Activated effector memory CD4-positive, alpha-beta T cell treated with anti-CD3 and anti-CD28 coated beads, Interleukin-2, amount 50 U/mL, for 16 hours (primary cell): ENCODE measurements at regions not wholly inside any gene's neighbourhood (a gene's known extent, or its start where the extent isn't known, plus 50 kb on each side); places are given as distances from the start of the nearest gene placed in this dataset.
"Not testable (repeated sequence)": the region's sequence is repeated elsewhere in the genome, so short reads cannot be mapped to it uniquely, and the experiment has no call there.

Source experiments
- DNase-seq: peaks from one replicate; pipeline ENCODE4 v3.0.0-alpha.2; 2020

GRCh38 chr14:86091811-86092210 is 561.9 kb downstream of the FLRT2 start:
- no peak for DNase-seq

GRCh38 chr14:86088156-86088555 is 558.2 kb downstream of the FLRT2 start:
- no peak for DNase-seq

DNA sequence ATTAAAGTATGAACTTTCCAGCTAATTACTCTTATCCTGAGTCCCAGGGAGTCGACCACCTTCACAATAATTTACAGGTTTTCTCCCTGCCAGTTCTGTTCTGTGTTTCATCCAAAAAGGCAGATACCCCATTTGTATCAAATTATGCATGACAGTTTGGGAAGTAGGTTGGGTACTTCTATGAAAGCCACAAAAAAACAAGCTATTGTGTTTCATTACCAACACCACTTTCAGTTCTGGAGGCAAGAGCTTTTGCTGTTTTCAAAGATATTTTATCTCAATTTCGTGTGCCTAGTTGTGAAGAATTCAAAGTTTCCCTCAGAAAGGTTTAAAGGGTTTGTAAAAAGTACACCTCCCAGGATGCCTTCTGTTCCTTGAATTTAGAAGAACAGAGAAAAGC is 557.4 kb downstream of the FLRT2 start:
- no peak for DNase-seq

GRCh38 chr14:86086962-86087361 is 557.0 kb downstream of the FLRT2 start:
- DNase-seq, result no peak

- DNase-seq, result no peak
Observed at GRCh38 chr14:86084097-86084496, 554.2 kb downstream of the FLRT2 start.

DNA sequence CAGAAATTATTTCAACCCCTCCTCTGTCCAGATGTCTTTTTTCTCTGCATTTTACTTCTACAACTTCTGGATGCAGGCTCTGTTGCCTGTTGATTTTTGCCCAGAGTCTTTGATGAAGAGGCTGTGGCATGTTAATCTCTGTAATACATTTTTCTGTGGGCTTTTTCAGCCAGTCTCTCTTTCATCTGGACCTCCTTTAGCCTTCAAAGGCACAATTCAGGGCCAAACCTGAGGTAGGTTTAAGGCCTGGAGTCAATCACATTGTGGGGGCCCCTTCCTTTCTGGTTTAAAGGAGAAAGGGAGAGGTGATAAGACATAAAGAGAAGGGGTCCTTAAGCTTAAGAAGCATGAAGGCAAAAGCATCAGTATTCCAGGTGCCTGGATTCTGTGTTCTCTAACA is 553.7 kb downstream of the FLRT2 start:
- DNase-seq, result no peak

DNA sequence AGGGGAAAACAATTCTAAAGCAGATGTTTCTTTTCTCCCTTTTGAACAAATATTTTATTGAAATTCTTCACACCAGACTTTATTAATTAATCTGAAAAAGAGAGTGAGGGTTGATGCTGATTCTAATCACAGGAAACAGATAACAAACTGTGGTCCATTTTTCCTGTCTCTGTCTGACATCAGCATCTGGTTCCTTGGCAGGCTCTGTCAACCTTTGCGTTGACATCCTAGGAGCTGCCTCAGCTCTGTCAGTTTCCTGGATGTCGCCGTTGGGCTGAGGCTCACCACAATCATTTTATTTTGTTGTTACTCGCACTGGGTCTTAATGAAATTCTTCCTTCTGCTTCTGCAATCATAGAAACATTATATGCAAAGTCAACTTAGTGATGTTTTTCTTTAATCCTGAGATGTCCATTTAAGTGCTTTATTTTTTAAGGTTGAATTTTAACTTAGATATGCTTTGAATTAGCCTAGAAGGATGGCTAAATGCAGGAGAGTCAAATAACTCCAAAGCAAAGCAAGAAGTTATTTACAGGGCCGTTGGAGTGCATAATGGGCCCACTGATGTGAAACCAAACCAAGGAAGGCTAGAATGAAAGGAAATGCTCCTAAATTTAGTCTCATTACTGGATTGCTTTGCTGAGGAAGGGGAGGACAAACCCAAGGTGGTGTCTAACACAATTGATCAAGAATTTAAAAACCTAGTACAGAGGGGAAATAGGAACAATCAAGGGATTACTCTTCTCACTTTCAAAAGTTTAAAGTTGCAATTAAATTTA is 542.4 kb downstream of the FLRT2 start:
- DNase-seq, result no peak

DNA sequence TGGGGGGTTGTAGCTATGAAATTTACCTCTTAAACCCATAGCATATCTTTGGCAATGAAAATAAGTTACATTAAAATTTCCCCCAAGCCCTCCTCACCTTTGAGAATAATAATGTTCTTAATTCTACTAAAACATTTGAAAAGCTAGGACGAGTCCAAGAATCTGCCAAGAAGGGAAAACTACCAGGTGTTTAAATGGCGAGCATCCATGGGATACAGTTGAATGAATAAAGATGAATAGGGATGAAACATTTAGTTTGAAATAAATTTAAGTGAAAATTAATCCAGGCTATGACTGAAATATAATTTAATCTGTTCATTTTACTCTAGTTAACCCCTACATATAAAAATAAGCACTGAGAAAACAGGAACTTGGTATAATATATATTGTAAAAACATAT is 536.7 kb downstream of the FLRT2 start:
- no peak for DNase-seq

- DNase-seq, result no peak
Observed at GRCh38 chr14:86065407-86065806, 535.5 kb downstream of the FLRT2 start.

- DNase-seq, result not testable (repeated sequence)
Observed at GRCh38 chr14:86064595-86064994, 534.7 kb downstream of the FLRT2 start.

DNA sequence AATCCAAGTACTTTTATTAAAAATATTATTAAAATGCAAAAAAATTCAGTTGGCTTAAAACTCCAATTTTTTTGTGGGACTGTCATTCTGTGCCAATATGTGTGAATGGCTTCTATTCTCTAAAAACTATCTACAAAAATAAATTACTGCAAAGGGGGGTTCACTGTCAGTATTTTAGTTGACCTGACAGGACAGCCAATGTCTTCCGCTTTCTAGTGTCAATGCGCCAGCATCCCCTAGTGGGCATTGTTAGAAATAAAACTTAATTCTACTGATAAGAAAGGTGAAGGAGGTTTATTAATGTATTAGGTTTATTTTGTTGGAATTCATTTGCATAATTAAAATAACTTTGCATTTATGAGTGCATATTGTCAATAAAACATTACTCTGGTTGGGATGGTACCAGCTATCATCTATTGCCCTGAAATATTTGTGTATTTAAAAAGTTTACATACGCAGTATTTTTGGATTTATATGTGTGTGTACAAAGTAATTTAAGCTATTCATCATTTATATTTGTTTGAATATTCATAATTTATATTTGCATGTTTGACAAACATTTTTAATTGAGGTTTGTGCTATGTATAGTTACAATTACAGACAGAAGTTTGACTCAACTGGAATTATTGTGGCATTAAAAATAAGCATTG is 527.2 kb downstream of the FLRT2 start:
- DNase-seq, result no peak

DNA sequence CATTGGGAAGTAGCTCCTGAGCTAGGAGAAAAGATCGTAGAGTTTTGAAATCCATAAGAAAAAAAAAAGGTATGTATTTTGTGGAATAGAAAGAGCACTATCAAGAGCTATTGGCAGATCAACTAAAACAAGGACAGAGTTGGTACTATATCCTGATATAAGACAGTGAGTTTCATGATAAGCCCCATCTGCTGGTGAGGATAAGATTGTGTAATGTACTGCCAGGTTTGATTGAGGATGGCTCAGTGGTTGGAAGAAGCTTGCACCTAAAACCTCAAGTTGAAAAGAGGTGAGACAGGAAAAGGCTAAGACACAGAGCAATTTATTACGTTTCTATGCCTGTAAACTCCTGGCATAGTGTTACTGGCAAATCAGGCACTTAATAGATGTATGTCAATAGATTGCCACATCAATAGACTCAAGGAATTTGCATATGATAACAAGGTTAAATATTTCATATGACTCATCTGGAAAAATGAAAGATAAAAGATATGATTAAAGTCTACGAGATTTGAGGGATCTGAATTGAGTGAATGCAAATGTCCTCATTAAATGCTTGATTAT is 525.6 kb downstream of the FLRT2 start:
- DNase-seq, result no peak

DNA sequence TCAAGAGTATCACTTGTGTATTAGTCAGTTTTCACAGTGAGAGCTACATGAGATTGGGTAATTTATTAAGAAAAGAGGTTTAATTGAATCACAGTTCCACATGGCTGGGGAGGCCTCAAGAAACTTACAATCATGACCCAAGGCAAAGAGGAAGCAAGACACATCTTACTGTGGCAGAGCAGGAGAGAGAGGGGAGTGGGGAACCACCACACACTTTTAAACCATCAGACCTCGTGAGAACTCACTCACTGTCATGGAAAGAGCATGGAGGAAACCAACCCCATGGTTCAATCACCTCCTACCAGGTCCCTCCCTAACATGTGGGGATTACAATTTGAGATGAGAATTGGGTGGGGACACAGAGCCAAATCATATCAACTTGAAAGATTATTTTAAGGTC is 522.9 kb downstream of the FLRT2 start:
- no peak for DNase-seq

DNA sequence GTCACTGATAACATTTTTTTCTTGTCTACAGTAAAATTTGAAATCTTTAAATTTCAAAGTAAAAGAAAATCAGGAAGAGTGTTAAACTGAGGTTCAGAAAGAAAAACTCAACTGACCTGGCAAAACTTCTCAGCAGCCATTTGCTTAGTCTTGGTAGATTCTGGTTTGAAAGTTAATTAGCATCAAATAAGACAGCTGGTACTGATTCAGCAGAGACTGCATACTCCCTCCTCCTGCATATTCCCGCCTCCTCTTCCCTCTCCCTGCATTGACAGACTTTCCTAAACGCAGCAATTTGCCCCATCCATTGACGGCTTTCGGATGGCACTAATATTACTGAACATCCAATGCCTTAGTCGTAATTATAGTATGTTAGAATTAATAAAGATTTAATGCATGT is 520.8 kb downstream of the FLRT2 start:
- no peak for DNase-seq

DNA sequence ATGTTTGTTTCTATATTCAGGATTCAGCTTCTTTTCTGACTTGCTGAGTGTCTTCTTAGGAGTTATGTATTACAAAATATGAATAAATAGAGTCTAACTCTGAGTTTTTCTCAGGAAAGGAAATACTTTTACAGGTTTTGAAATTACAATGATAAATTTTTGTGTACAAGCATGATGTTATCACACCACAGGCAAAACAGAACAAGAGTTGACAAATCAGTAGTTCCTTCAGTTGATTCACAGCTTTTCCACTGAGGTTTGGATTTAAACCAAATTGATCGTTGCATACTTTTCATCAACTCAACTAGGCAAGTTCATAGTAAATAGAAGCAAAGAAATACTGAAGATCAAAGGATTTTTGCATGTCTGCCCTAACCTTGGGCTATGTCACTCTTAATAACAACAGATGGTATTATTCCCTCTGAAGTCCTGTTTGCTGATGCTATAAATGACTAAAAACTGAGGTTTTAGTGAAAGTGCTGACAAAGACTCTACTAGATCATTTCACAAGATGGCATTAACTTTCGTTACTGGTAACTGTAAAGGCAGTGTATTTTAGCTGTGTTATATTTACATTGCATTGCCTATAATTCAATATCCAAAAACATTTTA is 520.2 kb downstream of the FLRT2 start:
- DNase-seq, result no peak

DNA sequence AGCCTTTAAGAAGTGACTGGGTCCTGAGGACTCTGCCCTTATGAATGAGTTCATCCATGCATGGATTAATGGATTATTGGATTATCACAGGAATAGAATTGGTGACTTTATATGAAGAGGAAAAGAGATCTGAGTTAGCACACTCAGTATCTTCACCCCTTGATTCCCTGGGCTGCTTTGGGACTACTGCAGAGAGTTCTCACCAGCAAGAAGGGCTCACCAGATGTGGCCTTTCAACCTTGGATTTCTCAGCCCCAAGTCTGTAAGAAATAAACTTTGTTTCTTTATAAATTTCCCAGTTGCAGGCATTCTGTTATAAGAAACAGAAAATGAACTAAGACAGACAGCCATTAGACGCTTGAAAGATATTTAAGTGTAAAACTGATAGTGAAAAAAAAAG is 509.2 kb downstream of the FLRT2 start:
- no peak for DNase-seq

DNA sequence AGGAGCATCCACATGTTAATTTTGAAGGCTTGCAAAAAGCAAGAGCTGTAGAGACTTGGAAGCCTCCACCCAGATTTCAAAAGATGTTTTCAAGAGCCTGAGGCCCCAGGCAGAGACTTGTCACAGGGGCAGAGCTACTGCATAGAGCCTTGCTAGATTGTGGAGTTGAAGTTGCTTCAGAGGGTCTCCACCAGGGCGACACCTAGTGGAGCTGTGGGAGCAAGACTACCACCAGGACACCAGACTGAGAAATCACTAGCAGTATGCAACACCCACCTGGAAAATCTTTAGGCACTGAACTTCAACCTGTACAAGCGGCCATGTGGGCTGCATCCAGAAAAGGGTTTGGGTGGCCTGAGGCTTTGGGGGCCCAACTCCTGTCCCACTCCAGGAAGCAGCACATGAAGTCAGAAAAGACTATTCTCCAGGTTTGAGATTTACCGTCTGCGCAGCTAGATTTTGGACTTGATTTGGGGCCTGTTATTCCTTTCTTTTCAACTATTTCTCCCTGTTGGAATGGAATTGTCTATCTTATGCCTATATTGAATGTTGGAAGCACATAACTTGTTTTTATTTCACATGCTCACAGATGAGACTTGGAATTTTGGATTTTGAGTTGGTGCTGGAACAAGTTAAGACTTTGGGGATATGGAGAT is 508.6 kb downstream of the FLRT2 start:
- DNase-seq, result peak; percentile 71

GRCh38 chr14:86035882-86036281 is 505.9 kb downstream of the FLRT2 start:
- DNase-seq, result no peak

DNA sequence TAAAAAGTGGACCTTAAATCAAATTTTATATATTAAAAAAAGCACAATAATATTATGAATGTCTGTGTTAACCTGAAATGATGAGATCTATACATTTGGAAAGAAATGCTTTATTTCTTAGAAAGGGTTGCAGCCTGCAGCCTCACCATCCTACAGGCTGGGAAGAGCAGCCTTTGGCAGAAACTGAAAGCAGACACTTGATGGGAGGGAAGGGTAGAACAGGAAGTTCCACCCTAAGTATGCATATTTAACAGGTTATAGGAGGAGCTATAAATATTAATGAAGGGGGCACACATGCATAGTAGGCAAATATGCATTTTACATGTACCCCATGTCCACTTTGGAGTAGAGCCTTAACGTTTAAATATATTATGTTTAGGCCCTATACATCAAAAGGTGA is 498.0 kb downstream of the FLRT2 start:
- no peak for DNase-seq

GRCh38 chr14:86027144-86027543 is 497.2 kb downstream of the FLRT2 start:
- DNase-seq, result no peak

- no peak for DNase-seq
Observed at GRCh38 chr14:86022031-86022629, 492.2 kb downstream of the FLRT2 start.

DNA sequence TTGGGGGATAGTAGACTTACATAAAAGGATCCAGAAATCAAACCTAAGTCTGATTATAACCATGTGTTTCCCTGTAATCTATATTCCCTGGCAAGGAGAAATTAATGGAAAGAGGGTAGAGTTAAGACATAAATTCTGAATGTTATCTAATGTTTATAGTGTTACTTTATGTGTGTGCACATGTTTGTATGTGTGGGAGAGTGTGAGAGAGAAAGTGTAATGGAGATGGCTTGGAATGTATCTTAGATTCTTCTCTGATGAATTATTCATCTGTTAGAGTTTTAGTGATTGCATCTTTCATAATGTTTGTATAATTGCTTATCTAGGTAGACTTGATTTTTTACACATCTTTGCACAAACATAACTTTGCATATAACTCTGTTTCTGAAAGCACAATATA is 490.9 kb downstream of the FLRT2 start:
- no peak for DNase-seq

DNA sequence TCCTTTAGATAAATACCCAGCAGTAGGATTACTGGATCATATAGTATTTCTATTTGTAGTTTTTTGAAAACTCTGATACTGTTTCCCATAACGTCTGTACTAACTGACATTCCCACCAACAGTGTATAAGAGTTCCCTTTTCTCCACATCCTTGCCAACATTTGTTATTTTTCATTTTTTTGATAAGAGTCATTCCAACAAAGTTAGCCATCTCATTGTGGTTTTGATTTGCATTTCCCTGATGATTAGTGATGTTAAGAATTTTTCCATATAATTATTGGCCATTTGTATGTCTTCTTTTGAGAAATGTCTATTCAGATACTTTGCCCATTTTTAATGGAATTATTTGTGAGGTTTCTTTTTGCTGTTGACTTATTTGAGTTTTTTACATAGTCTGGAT is 486.0 kb downstream of the FLRT2 start:
- no peak for DNase-seq
